Mesendoderm (in vitro differentiated cells): ENCODE measurements at regions not wholly inside any gene's neighbourhood (a gene's known extent, or its start where the extent isn't known, plus 50 kb on each side); places are given as distances from the start of the nearest gene placed in this dataset.

Source experiments
- DNase-seq: peaks from one replicate; pipeline ENCODE4 v3.0.0; 2013
- H2AK5ac ChIP-seq: 2 replicates; pipeline ENCODE4 v1.6.1; 2013; ENCODE audit warnings: low read length, inconsistent platforms
- H2BK120ac ChIP-seq: 2 replicates; pipeline ENCODE4 v1.6.1; 2013; ENCODE audit warnings: low read depth, mild to moderate bottlenecking, low read length, moderate library complexity, mixed read lengths
- H2BK15ac ChIP-seq: replicated peaks from 2 replicates; pipeline ENCODE4 v1.6.1; 2013; ENCODE audit warnings: low read depth, mild to moderate bottlenecking, moderate library complexity
- H2BK5ac ChIP-seq: 2 replicates; pipeline ENCODE4 v1.6.1; 2013; ENCODE audit warnings: low read length, inconsistent platforms
- H3K18ac ChIP-seq: 2 replicates; pipeline ENCODE4 v1.6.1; 2013; ENCODE audit warnings: mild to moderate bottlenecking, low read length, mixed read lengths
- H3K23ac ChIP-seq: one replicate; pipeline ENCODE4 v1.6.1; 2013; ENCODE audit warnings: low read length
- H3K27ac ChIP-seq: 2 replicates; pipeline ENCODE4 v1.5.1; 2013; ENCODE audit warnings: low read depth, mild to moderate bottlenecking, inconsistent platforms, low read length, moderate library complexity
- H3K27me3 ChIP-seq: 2 replicates; pipeline ENCODE4 v1.6.1; 2013; ENCODE audit warnings: low read length, control low read depth, mild to moderate bottlenecking, inconsistent platforms; ENCODE audit not compliant: insufficient read depth, poor library complexity
- H3K36me3 ChIP-seq: 2 replicates; pipeline ENCODE4 v1.6.1; 2013; ENCODE audit warnings: low read length, inconsistent platforms; ENCODE audit not compliant: control insufficient read depth, insufficient read depth
- H3K4ac ChIP-seq: one replicate; pipeline ENCODE4 v1.6.1; 2013; ENCODE audit warnings: low read depth, mild to moderate bottlenecking, low read length, moderate library complexity
- H3K4me1 ChIP-seq: 2 replicates; pipeline ENCODE4 v1.6.1; 2013; ENCODE audit warnings: low read depth, low read length, inconsistent platforms; ENCODE audit not compliant: control insufficient read depth
- H3K4me2 ChIP-seq: 2 replicates; pipeline ENCODE4 v1.6.1; 2013; ENCODE audit warnings: low read length
- H3K4me3 ChIP-seq: 2 replicates; pipeline ENCODE4 v1.5.1; 2013; ENCODE audit warnings: mild to moderate bottlenecking, low read length
- H3K56ac ChIP-seq: one replicate; pipeline ENCODE4 v1.6.1; 2013; ENCODE audit warnings: low read length
- H3K79me1 ChIP-seq: 2 replicates; pipeline ENCODE4 v1.6.1; 2013; ENCODE audit warnings: low read length, inconsistent platforms
- H3K79me2 ChIP-seq: 2 replicates; pipeline ENCODE4 v1.6.1; 2013; ENCODE audit warnings: mild to moderate bottlenecking, low read length; ENCODE audit not compliant: control insufficient read depth, insufficient read depth
- H3K9ac ChIP-seq: 2 replicates; pipeline ENCODE4 v1.6.1; 2013; ENCODE audit warnings: low read length, inconsistent platforms
- H4K5ac ChIP-seq: one replicate; pipeline ENCODE4 v1.6.1; 2013; ENCODE audit warnings: low read length
- H4K8ac ChIP-seq: one replicate; pipeline ENCODE4 v1.6.1; 2013; ENCODE audit warnings: low read depth, mild to moderate bottlenecking, control low read depth, low read length, moderate library complexity
- WGBS: extraction: QIAGEN DNeasy Blood & Tissue Kit; methylation state at CpG from one replicate; pipeline ENCODE4 v1.1.7; 2013; ENCODE audit warnings: low lambda C conversion rate, missing lambda C conversion rate; ENCODE audit not compliant: insufficient coverage; ENCODE audit errors: extremely low coverage; 5-methylcytosine and 5-hydroxymethylcytosine counted together

DNA sequence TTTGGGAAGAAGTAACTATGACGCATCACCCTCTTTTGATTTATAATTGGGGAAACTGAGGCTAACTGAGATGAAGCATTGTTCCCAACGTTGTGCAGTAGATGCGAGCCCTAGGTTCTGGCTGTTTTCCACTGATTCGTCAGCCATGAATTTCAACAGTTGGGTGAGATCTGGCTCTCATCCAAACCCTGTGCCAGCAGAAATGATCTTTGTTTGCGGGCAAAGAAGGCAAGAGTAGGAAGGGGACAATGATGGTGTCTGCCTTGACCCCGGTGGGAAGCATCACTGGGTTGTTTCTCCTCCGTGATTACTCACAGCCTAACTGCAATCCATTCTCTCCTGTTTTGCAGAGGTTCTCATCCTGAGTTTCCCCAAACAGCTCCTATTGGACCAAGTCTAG lies 142.3 kb downstream of the MIS18A start:
- H2AK5ac ChIP-seq: no peak overlapping the region
- H3K18ac ChIP-seq: no peak overlapping the region
- H3K4me3 ChIP-seq: no peak overlapping the region
- H3K27me3 ChIP-seq: no peaks in the 10 kb centered on the region
- no peak overlapping the region for H2BK120ac ChIP-seq
- H3K36me3 ChIP-seq: no peaks in the 10 kb centered on the region
- no peak overlapping the region for H3K27ac ChIP-seq
- no peak overlapping the region for H4K5ac ChIP-seq
- no peaks in the 10 kb centered on the region for H3K79me2 ChIP-seq
- no peak overlapping the region for H3K23ac ChIP-seq
- H3K79me1 ChIP-seq: no peaks in the 10 kb centered on the region
- no peaks in the 10 kb centered on the region for H3K4me1 ChIP-seq
- no peak overlapping the region for H2BK5ac ChIP-seq
- no peak overlapping the region for H3K56ac ChIP-seq
- no peak overlapping the region for H4K8ac ChIP-seq
- H2BK15ac ChIP-seq: no peak overlapping the region
- no peak overlapping the region for H3K4me2 ChIP-seq
- WGBS: no CpG with 5 or more reads among the region's 7 CpGs
- no peak for DNase-seq
- H3K4ac ChIP-seq: no peak overlapping the region
- no peak overlapping the region for H3K9ac ChIP-seq

DNA sequence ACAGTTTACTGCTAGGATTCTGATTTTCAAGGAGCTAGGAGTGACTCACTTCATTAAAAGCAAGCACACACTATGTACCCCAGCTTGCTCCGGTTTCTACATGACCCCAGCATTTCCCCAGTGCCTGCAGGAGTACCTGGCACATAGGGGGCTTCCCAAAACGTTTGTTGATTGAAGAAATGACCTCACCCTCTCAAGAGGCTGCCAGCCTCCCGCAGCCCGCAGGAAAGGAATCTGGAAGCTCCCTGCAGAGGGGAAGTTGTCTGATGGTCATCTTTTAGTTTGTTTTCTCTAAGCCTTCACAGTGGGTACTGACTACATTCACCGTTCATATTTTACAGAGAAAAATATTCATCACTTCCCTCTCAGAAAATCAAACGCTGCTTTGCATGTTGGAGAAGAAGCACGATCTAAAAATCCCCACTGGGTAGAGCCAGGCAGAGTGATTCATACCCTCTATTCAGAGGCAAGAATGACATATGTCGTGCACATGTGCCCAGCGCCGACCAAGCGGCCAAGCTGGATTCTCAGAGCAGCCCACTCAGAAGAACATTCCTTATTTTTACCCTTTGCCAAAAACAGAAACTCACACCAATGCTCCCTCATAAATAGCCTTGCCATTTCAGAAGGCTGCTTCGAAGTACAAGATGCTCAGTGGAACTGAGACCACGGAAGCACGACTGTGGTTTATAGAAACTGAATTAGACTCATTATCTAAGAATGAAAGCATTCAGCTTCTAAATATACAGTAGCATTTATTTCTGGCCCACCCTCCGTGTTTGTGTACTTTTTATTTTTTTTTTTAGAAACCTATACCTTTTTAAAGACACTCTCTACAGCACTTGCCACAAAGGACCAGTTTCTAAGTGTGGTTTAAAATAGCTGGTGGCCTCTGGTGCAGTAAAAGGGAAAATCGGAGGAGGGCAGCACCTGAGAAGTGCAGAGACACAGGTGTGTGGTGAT lies 143.2 kb downstream of the MIS18A start:
- Histone ChIP-seq H3K27me3 (no peaks in the 10 kb centered on the region), H3K23ac (no peak overlapping the region), H2AK5ac (no peak overlapping the region), H4K8ac (no peak overlapping the region), H3K79me1 (no peaks in the 10 kb centered on the region), H3K4me1 (no peaks in the 10 kb centered on the region), H3K4ac (no peak overlapping the region), H3K36me3 (no peaks in the 10 kb centered on the region), H3K4me2 (no peak overlapping the region), H3K4me3 (no peak overlapping the region), H2BK5ac (no peak overlapping the region), H2BK120ac (no peak overlapping the region), H3K27ac (no peak overlapping the region), H3K9ac (no peak overlapping the region), H3K79me2 (no peaks in the 10 kb centered on the region), H4K5ac (no peak overlapping the region), H3K18ac (no peak overlapping the region), H3K56ac (no peak overlapping the region), H2BK15ac (no peak overlapping the region)
- WGBS: no CpG with 5 or more reads among the region's 16 CpGs
- no peak for DNase-seq

DNA sequence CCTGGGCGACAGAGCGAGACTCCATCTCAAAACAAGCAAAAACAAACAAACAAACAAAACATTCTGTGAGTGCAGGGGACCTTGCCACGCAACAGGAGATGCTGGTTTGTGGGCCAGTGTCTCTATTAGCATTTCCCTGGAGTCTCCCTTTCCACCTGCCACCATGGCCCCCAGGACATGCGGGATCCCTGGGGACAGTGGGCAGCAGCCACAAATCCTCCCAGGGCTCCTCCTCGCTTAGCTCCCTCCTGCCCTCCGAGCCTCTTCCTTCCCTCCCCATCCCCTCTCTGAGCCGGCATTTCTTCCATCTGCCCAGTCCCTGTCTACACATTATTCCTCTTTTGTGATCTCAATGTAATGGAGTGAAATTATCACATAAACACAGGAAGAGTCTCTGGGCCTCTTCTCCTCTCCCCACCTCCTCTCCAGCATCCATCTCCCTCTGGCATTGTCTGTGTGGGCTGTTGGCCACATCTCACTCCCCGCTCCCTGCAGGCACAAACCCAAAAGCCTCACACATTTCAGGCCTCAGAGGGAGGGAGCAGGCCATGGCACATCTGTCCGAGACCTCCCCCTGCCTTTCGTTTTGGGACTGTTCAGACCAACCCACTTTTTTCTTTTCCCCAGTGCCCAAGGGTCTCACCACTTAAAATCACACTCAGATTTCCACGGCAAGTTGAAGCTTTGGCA lies 144.3 kb downstream of the MIS18A start:
- H2AK5ac ChIP-seq: no peak overlapping the region
- DNase-seq: no peak
- H3K18ac ChIP-seq: no peak overlapping the region
- H3K27ac ChIP-seq: no peak overlapping the region
- H3K56ac ChIP-seq: no peak overlapping the region
- H3K4me2 ChIP-seq: no peak overlapping the region
- H2BK15ac ChIP-seq: no peak overlapping the region
- no peak overlapping the region for H3K9ac ChIP-seq
- H3K79me1 ChIP-seq: no peaks in the 10 kb centered on the region
- H3K4me3 ChIP-seq: no peak overlapping the region
- H3K79me2 ChIP-seq: no peaks in the 10 kb centered on the region
- no peak overlapping the region for H2BK5ac ChIP-seq
- no peak overlapping the region for H4K5ac ChIP-seq
- no CpG with 5 or more reads among the region's 11 CpGs for WGBS
- no peak overlapping the region for H2BK120ac ChIP-seq
- no peak overlapping the region for H3K4ac ChIP-seq
- no peak overlapping the region for H4K8ac ChIP-seq
- no peaks in the 10 kb centered on the region for H3K27me3 ChIP-seq
- H3K4me1 ChIP-seq: no peaks in the 10 kb centered on the region
- H3K23ac ChIP-seq: no peak overlapping the region
- H3K36me3 ChIP-seq: no peaks in the 10 kb centered on the region

DNA sequence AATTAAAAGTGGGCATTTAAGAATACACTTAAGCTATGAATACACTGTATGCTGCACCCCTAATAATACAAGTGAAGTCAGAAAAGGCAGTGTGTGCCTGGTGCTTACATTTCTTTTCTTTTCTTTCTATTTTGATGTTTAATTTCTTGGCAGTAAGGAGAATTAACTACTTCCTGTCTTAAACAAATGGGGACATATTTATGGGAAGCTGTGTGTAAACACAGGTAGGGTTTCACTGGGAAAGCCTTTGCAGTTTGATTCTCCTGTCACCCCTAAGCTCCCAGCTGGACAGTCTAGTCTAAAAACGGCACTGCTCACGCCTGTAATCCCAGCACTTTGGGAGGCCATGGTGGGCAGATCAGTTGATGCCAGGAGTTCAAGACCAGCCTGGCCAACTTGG lies 146.0 kb downstream of the MIS18A start:
- H3K4me3 ChIP-seq: no peak overlapping the region
- no peak overlapping the region for H2BK5ac ChIP-seq
- no peak overlapping the region for H2BK120ac ChIP-seq
- no peaks in the 10 kb centered on the region for H3K79me1 ChIP-seq
- no peaks in the 10 kb centered on the region for H3K36me3 ChIP-seq
- H2BK15ac ChIP-seq: no peak overlapping the region
- H4K5ac ChIP-seq: no peak overlapping the region
- no peaks in the 10 kb centered on the region for H3K4me1 ChIP-seq
- no peak overlapping the region for H3K4ac ChIP-seq
- H3K9ac ChIP-seq: no peak overlapping the region
- H2AK5ac ChIP-seq: no peak overlapping the region
- H3K18ac ChIP-seq: no peak overlapping the region
- H3K4me2 ChIP-seq: no peak overlapping the region
- no CpG with 5 or more reads among the region's 2 CpGs for WGBS
- H3K27ac ChIP-seq: no peak overlapping the region
- no peak overlapping the region for H4K8ac ChIP-seq
- no peaks in the 10 kb centered on the region for H3K79me2 ChIP-seq
- H3K56ac ChIP-seq: no peak overlapping the region
- no peak overlapping the region for H3K23ac ChIP-seq
- DNase-seq: no peak
- no peaks in the 10 kb centered on the region for H3K27me3 ChIP-seq

DNA sequence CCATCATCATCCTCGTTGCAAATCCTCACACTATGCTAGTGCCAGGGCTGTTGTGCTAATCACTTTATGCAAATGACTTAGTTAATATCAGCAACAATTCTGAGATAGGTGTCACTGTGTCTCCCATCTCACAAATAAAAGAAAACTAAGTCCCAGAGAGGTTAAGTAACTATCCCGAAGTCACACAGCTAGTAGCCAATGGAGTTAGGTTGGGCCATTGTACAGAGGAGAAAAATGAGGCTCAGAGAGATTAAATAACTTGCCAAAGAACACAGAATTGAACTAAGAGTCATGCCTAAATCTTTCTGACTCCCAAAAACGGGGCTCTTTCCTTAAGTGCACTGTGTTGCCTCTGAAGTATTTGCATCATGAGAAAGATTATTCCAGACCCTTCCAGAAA lies 146.4 kb downstream of the MIS18A start:
- Histone ChIP-seq H3K4me3 (no peak overlapping the region), H2BK5ac (no peak overlapping the region), H4K5ac (no peak overlapping the region), H3K4me1 (no peaks in the 10 kb centered on the region), H3K27me3 (no peaks in the 10 kb centered on the region), H4K8ac (no peak overlapping the region), H3K56ac (no peak overlapping the region), H3K79me1 (no peaks in the 10 kb centered on the region), H3K27ac (no peak overlapping the region), H3K79me2 (no peaks in the 10 kb centered on the region), H3K9ac (no peak overlapping the region), H3K23ac (no peak overlapping the region), H3K4ac (no peak overlapping the region), H2AK5ac (no peak overlapping the region), H2BK120ac (no peak overlapping the region), H3K36me3 (no peaks in the 10 kb centered on the region), H3K4me2 (no peak overlapping the region), H3K18ac (no peak overlapping the region), H2BK15ac (no peak overlapping the region)
- no peak for DNase-seq
- WGBS: no CpG with 5 or more reads among the region's 3 CpGs
